Ishikawa (cell line): ENCODE measurements at regions not wholly inside any gene's neighbourhood (a gene's known extent, or its start where the extent isn't known, plus 50 kb on each side); places are given as distances from the start of the nearest gene placed in this dataset.
A peak's percentile ranks its signal among the peaks of the same experiment; 100 is the strongest.

ENCODE experiments used
- CEBPB ChIP-seq: IDR thresholded peaks from 2 replicates; pipeline ENCODE4 v1.6.1; 2012
- CREB1 ChIP-seq: IDR thresholded peaks from 2 replicates; pipeline ENCODE4 v1.6.1; 2012; ENCODE audit warnings: low read depth
- EGR1 ChIP-seq: IDR thresholded peaks from 2 replicates; pipeline ENCODE4 v1.6.1; 2012
- EP300 ChIP-seq: IDR thresholded peaks from 2 replicates; pipeline ENCODE4 v1.6.1; 2012; ENCODE audit warnings: borderline replicate concordance
- FOXM1 ChIP-seq: IDR thresholded peaks from 2 replicates; pipeline ENCODE4 v1.6.1; 2012; ENCODE audit warnings: low read depth, borderline replicate concordance
- NFIC ChIP-seq: IDR thresholded peaks from 2 replicates; pipeline ENCODE4 v1.6.1; 2012
- RAD21 ChIP-seq: IDR thresholded peaks from 2 replicates; pipeline ENCODE4 v1.6.1; 2012; ENCODE audit warnings: low read depth
- TAF1 ChIP-seq: IDR thresholded peaks from 2 replicates; pipeline ENCODE4 v1.6.1; 2012; ENCODE audit warnings: low read depth, mild to moderate bottlenecking
- TCF12 ChIP-seq: IDR thresholded peaks from 2 replicates; pipeline ENCODE4 v1.6.1; 2012; ENCODE audit warnings: low read depth
- TEAD4 ChIP-seq: IDR thresholded peaks from 2 replicates; pipeline ENCODE4 v1.6.1; 2012
- USF1 ChIP-seq: IDR thresholded peaks from 2 replicates; pipeline ENCODE4 v1.6.1; 2012
- YY1 ChIP-seq: IDR thresholded peaks from 2 replicates; pipeline ENCODE4 v1.6.1; 2012; ENCODE audit warnings: low read depth
- ZBTB7A ChIP-seq: IDR thresholded peaks from 2 replicates; pipeline ENCODE4 v1.6.1; 2012; ENCODE audit warnings: low read depth
- TF ChIP-seq, protein P1 (sequence below): IDR thresholded peaks from 2 replicates; pipeline ENCODE4 v1.6.1; 2012; ENCODE audit warnings: low read depth, mild to moderate bottlenecking
- TF ChIP-seq, protein P2 (sequence below): IDR thresholded peaks from 2 replicates; pipeline ENCODE4 v1.6.1; 2012

DNA sequence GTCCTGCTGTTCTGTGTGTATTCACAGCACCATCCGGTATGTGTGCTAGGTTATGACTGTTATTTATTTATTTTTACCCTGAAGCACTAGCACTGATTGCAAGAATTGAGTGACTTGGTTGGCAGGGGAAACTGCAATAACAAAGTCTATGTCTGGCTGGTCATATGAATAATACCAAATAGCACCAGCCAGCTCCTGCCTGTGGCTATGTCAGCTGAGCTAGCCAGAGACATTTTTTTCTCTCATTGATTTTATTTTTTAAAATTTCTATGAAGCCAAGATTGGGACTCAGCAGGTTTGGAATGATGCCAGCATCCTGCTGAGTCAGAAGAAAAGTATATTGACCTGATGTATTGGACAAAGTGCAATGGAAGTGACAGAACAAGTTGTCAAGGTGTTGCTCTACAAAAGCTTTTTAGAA is 188.5 kb upstream of the CDH2 start:
- TF ChIP-seq FOXM1 (no peak), NFIC (peak; percentile 60)

GRCh38 chr18:28363124-28363523 is 186.2 kb upstream of the CDH2 start:
- no peak for TF ChIP-seq FOXM1
- TF ChIP-seq ZBTB7A = no peak
- no peak for TF ChIP-seq NFIC
- TF ChIP-seq TEAD4 = no peak
- no peak for TF ChIP-seq TAF1
- TF ChIP-seq TCF12 = no peak
- no peak for TF ChIP-seq RAD21
- TF ChIP-seq, protein P1, sequence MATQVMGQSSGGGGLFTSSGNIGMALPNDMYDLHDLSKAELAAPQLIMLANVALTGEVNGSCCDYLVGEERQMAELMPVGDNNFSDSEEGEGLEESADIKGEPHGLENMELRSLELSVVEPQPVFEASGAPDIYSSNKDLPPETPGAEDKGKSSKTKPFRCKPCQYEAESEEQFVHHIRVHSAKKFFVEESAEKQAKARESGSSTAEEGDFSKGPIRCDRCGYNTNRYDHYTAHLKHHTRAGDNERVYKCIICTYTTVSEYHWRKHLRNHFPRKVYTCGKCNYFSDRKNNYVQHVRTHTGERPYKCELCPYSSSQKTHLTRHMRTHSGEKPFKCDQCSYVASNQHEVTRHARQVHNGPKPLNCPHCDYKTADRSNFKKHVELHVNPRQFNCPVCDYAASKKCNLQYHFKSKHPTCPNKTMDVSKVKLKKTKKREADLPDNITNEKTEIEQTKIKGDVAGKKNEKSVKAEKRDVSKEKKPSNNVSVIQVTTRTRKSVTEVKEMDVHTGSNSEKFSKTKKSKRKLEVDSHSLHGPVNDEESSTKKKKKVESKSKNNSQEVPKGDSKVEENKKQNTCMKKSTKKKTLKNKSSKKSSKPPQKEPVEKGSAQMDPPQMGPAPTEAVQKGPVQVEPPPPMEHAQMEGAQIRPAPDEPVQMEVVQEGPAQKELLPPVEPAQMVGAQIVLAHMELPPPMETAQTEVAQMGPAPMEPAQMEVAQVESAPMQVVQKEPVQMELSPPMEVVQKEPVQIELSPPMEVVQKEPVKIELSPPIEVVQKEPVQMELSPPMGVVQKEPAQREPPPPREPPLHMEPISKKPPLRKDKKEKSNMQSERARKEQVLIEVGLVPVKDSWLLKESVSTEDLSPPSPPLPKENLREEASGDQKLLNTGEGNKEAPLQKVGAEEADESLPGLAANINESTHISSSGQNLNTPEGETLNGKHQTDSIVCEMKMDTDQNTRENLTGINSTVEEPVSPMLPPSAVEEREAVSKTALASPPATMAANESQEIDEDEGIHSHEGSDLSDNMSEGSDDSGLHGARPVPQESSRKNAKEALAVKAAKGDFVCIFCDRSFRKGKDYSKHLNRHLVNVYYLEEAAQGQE = no peak
- TF ChIP-seq CEBPB = no peak

DNA sequence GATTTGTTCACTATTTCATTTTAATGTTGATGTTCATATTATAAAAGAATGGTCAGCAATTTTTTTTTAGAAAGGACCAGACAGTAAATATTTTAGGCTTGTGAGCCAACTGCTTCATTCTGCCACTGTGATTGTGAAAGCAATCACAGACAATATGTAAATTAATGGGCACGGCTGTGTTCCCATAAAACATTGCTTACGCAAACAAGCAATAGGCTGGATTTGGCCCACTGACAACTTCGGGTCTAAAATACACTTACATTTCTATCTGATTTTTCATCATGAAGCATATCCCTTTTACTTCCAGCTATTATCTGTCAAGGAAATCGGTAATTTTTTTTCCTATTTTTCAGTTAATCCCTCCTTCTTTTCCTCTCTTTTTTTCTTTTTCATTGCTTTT is 182.2 kb upstream of the CDH2 start:
- TF ChIP-seq TEAD4 (no peak), FOXM1 (no peak), TAF1 (no peak), RAD21 (no peak), YY1 (no peak), TCF12 (no peak), EGR1 (no peak), CEBPB (no peak), NFIC (no peak), USF1 (no peak)
- TF ChIP-seq, protein P2, sequence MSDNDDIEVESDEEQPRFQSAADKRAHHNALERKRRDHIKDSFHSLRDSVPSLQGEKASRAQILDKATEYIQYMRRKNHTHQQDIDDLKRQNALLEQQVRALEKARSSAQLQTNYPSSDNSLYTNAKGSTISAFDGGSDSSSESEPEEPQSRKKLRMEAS = no peak

DNA sequence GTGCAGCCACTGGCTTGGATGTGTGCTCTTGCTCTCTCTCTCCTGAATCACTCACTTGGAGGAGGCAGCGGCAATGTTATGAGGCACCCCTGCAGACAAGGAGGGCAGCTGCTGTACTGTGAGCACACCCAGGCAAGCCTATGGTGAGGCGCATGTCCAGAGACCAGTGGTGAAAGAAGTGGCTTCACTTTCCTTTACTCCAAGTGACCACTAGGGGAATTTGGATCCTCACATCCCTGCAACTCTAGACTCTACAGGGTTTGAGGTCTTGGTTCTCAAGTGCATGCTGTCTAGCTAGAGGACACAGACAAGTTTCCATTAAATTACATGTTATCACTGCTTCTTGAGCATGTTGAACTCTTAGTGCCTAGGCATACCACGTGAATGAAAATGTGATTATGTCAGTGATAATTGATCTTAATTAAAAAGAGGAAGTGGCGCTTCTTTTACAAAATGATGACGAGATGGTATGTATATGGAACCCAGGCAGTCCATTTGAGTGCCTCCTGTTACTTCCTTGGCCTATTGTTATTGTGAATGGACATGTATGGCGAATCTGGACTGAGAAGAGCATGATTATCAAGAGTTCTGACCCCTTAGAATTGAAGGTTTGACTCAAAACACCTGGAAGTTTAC is 181.0 kb upstream of the CDH2 start:
- TF ChIP-seq USF1 = no peak
- peak; percentile 17; the same call in 1 of the 2 replicates for TF ChIP-seq RAD21

DNA sequence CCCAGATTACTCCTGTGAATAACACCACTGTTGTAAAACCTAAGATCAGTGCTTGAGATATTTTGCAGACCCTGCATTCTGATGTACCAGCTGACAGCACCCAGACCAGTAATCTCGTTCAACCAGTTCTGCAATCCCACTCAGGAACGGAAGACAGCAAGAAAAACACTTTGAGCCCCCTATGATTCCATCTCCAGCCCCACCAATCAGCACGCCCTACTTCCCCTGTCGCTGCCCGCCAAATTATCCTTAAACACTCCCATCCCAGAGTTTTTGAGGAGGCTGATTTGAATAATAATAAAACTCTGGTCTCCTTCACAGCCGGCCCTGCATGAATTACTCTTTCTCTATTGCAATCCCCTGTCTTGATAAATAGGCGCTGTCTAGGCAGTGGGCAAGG is 173.9 kb upstream of the CDH2 start:
- TF ChIP-seq, protein P2 = no peak
- TF ChIP-seq TCF12 (no peak), USF1 (no peak), TEAD4 (no peak), RAD21 (no peak), CREB1 (no peak), ZBTB7A (no peak), NFIC (no peak), TAF1 (no peak), FOXM1 (no peak), CEBPB (no peak), YY1 (no peak), EP300 (no peak), EGR1 (no peak)
- TF ChIP-seq, protein P1 = no peak

GRCh38 chr18:28342231-28342630 is 165.3 kb upstream of the CDH2 start:
- TF ChIP-seq TCF12 = no peak
- TF ChIP-seq TAF1 = no peak
- no peak for TF ChIP-seq EGR1
- TF ChIP-seq CEBPB = no peak
- no peak for TF ChIP-seq NFIC
- no peak for TF ChIP-seq FOXM1
- TF ChIP-seq YY1 = no peak
- no peak for TF ChIP-seq RAD21
- TF ChIP-seq, protein P2 = no peak
- TF ChIP-seq ZBTB7A = no peak
- no peak for TF ChIP-seq EP300
- TF ChIP-seq USF1 = no peak
- TF ChIP-seq TEAD4 = no peak
